HG02642 (cell line): ENCODE measurements at regions not wholly inside any gene's neighbourhood (a gene's known extent, or its start where the extent isn't known, plus 50 kb on each side); places are given as distances from the start of the nearest gene placed in this dataset.

ENCODE experiments used
- ATAC-seq: cut with Tn5 transposase; IDR thresholded peaks from one replicate; pipeline ENCODE4 v1.9.1; 2021; ENCODE audit warnings: mild to moderate bottlenecking; ENCODE audit not compliant: unreplicated experiment, poor library complexity

- ATAC-seq = no peak
Observed at GRCh38 chr10:78260680-78261079, 227.0 kb downstream of the RPS24 start.

DNA sequence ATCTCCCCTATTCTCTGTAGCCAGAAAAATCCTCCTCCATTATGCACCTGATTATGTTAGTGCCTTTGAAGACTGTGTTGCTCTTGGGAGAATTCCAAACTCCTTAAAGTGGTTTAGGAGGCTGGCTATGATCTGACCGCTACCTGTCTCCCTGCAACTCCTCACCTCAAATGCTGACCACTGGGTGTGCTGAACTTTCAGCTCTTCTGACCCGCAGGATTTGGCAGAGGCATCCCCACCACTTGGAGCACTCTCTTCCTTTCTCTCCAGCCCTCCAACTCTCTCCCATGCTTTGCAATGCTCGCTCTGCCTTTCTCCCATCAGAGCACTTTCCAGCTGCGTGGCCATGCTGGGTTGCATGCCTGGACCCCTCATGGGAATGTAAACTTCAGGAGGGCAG lies 227.6 kb downstream of the RPS24 start:
- ATAC-seq = no peak

DNA sequence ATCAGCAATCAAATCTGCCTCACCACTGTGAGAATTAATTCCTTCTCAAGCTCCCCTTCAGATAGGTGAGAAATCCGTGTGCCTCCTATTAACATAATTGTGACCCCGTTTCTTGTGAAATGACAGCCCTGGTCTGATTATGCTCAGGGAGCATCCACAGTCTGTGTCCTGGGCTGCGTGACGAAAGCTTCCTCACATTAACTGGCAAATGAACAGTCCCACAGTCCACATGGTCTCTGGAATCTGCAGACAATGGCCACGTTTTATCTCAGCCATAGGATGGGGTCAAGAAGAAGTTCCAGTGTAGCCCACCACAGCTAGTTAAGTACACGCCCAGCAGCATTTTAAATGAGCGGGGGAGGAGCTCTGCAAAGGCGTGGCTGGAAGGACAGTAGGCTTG lies 229.2 kb downstream of the RPS24 start:
- ATAC-seq = no peak

GRCh38 chr10:78263521-78263988 lies 229.9 kb downstream of the RPS24 start:
- ATAC-seq = no peak

- ATAC-seq = no peak
Observed at GRCh38 chr10:78264361-78264760, 230.7 kb downstream of the RPS24 start.

GRCh38 chr10:78266741-78267469 lies 233.2 kb downstream of the RPS24 start:
- no peak for ATAC-seq

- no peak for ATAC-seq
Observed at GRCh38 chr10:78267598-78267997, 233.9 kb downstream of the RPS24 start.

GRCh38 chr10:78269060-78269459 lies 235.4 kb downstream of the RPS24 start:
- ATAC-seq = no peak

- ATAC-seq = no peak
Observed at GRCh38 chr10:78272329-78272728, 238.7 kb downstream of the RPS24 start.

DNA sequence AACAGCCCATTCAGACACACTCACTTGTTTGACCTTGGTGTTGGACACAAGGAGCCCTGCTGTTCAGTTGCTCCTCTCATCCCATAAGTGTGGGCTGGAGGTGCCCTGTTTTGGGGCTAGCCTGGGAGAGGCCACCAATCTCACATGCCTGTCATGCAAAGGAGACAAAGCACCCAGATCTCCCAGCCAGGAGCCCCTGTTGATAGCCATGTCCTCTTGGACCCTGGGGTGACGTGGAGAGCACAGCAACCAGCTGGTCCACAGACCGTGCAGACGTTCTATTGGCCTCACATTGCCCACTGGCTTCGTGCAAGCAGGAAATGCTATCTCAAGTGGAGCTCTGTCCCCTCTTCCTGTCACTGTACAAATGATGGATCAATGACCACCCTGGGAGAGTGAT lies 240.8 kb downstream of the RPS24 start:
- ATAC-seq = no peak

- no peak for ATAC-seq
Observed at GRCh38 chr10:78276139-78276538, 242.5 kb downstream of the RPS24 start.

GRCh38 chr10:78277314-78278057 lies 243.8 kb downstream of the RPS24 start:
- no peak for ATAC-seq

- no peak for ATAC-seq
Observed at GRCh38 chr10:78278058-78278404, 244.4 kb downstream of the RPS24 start.

GRCh38 chr10:78279756-78280155 lies 246.1 kb downstream of the RPS24 start:
- no peak for ATAC-seq

- ATAC-seq = no peak
Observed at GRCh38 chr10:78280604-78281003, 246.9 kb downstream of the RPS24 start.

DNA sequence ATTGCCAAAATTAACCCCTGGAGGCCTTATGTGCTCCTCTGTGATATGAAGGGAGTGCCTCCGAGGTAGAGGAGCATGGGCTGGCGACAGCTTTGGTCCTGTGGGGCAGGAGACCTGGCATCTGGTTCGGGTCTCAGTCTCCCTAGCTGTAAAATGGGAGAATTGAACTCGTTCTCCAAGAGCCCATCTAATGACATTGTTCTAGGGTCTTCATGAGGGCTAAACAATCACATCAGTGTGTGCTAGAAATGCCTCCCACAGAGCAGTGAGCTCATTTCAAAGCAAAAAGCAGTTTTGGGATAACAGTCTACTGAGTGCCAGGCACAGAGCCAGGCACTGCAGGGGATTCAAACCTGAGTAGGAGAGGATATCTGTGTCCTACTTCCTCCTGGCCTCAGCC lies 248.0 kb downstream of the RPS24 start:
- no peak for ATAC-seq

- ATAC-seq = no peak
Observed at GRCh38 chr10:78283069-78283682, 249.5 kb downstream of the RPS24 start.

- no peak for ATAC-seq
Observed at GRCh38 chr10:78284381-78284780, 250.7 kb downstream of the RPS24 start.

GRCh38 chr10:78285226-78285625 lies 251.6 kb downstream of the RPS24 start:
- ATAC-seq = no peak

- no peak for ATAC-seq
Observed at GRCh38 chr10:78286186-78286585, 252.5 kb downstream of the RPS24 start.

GRCh38 chr10:78286668-78287067 lies 253.0 kb downstream of the RPS24 start:
- no peak for ATAC-seq
